Activated CD4-positive, alpha-beta T cell treated with anti-CD3 and anti-CD28 coated beads, Interleukin-2, amount 10 ng/mL, durations not matched to agents 7 days and 5 days (primary cell): ENCODE measurements at regions not wholly inside any gene's neighbourhood (a gene's known extent, or its start where the extent isn't known, plus 50 kb on each side); places are given as distances from the start of the nearest gene placed in this dataset.

Source experiments
- CTCF ChIA-PET: fragments of 350-600 bp; sonication (Branson Sonifier 250); formaldehyde crosslinking; loops from one replicate; lab custom pipeline; 2021; ENCODE audit warnings: antibody characterized with exemption; lab: Charles Lee
- POLR2A ChIA-PET: fragments of 350-600 bp; sonication (Branson Sonifier 250); formaldehyde crosslinking; loops from one replicate; lab custom pipeline; 2021; ENCODE audit warnings: antibody characterized with exemption; lab: Charles Lee
- DNase-seq: peaks from one replicate; pipeline ENCODE4 v3.0.0-alpha.2; 2020
- H3K27ac Mint-ChIP-seq: one replicate; pipeline ENCODE4 v1.8.0; 2021; ENCODE audit warnings: mild to moderate bottlenecking, moderate library complexity, mixed read lengths
- H3K27me3 Mint-ChIP-seq: one replicate; pipeline ENCODE4 v1.8.0; 2021; ENCODE audit warnings: mixed read lengths
- H3K36me3 Mint-ChIP-seq: one replicate; pipeline ENCODE4 v1.8.0; 2021; ENCODE audit warnings: low read depth, mixed read lengths
- H3K4me1 Mint-ChIP-seq: one replicate; pipeline ENCODE4 v1.8.0; 2021; ENCODE audit warnings: mixed read lengths
- H3K4me3 Mint-ChIP-seq: one replicate; pipeline ENCODE4 v1.8.0; 2021; ENCODE audit warnings: mild to moderate bottlenecking, moderate library complexity, mixed read lengths
- H3K9me3 Mint-ChIP-seq: one replicate; pipeline ENCODE4 v1.8.0; 2021; ENCODE audit warnings: mixed read lengths

GRCh38 chr4:81648576-81649275, 177.0 kb upstream of the RASGEF1B start:
- H3K36me3 Mint-ChIP-seq = no peaks in the 10 kb centered on the region
- peak overlapping the region; percentile 11 for H3K27ac Mint-ChIP-seq
- peaks cover 43% of the 10 kb centered on the region for H3K4me1 Mint-ChIP-seq
- peaks cover 6% of the 10 kb centered on the region for H3K9me3 Mint-ChIP-seq
- POLR2A ChIA-PET = interaction anchor here (1.4 kb wide), 1 partner anchor 76 kb away, joined by 3 read pairs; no protein-coding TSS in a partner anchor
- peak; percentile 67 for DNase-seq
- H3K4me3 Mint-ChIP-seq = peak overlapping the region; percentile 1
- CTCF ChIA-PET = interaction anchor here (1.1 kb wide), 1 partner anchor 14 kb away, joined by 3 read pairs; no protein-coding TSS in a partner anchor
- no peaks in the 10 kb centered on the region for H3K27me3 Mint-ChIP-seq

GRCh38 chr4:81647388-81647787, 175.7 kb upstream of the RASGEF1B start:
- CTCF ChIA-PET = no interaction called here
- H3K27me3 Mint-ChIP-seq = no peaks in the 10 kb centered on the region
- peaks cover 7% of the 10 kb centered on the region for H3K9me3 Mint-ChIP-seq
- no peak overlapping the region for H3K4me3 Mint-ChIP-seq
- no peak overlapping the region for H3K27ac Mint-ChIP-seq
- POLR2A ChIA-PET = no interaction called here
- peaks cover 43% of the 10 kb centered on the region for H3K4me1 Mint-ChIP-seq
- H3K36me3 Mint-ChIP-seq = no peaks in the 10 kb centered on the region
- no peak for DNase-seq

DNA sequence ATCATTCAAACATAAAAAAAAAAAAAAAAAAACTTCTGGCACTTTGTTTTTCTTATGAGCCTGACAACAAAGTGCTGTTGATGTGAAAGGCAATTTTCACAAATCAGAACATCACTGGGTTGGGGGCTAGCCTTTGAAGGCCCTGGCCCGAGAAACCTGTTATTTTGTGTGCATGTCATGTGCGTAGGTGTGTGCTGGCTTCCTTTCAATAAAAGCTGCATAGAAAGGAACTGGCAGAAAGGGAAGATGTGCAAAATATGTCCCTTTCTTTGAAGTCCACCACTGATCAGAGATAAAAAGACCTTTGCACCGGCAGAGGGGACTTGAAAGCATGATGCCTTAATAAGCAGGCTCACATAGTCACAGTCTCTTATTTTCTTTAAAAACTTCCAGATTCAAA, 170.8 kb upstream of the RASGEF1B start:
- no peak for DNase-seq
- H3K4me1 Mint-ChIP-seq = peaks cover 3% of the 10 kb centered on the region
- no peaks in the 10 kb centered on the region for H3K27me3 Mint-ChIP-seq
- ChIA-PET CTCF (no interaction called here), POLR2A (no interaction called here)
- no peaks in the 10 kb centered on the region for H3K36me3 Mint-ChIP-seq
- H3K27ac Mint-ChIP-seq = no peak overlapping the region
- no peak overlapping the region for H3K4me3 Mint-ChIP-seq
- H3K9me3 Mint-ChIP-seq = peaks cover 7% of the 10 kb centered on the region

DNA sequence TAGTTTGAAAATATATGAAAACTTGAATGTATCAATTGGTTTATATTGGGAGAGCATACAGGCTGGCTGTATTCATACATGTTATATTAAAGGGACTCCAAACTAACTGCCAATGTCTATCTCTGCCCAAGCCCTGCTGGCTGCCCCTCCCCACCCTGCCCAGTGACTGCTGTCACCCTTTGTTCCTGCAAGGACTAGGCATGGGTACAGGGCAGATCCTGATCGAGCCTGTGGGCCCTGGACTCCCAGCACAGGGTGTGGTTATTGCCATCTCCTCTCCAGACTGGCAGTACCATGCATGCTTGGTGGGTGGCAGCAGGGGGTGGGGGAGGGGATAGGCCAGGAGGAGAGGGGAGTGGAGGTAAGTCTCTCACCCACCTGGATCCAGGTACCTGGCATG, 167.5 kb upstream of the RASGEF1B start:
- Mint-ChIP-seq H3K27me3 (no peaks in the 10 kb centered on the region), H3K36me3 (no peaks in the 10 kb centered on the region), H3K4me1 (peaks cover 4% of the 10 kb centered on the region), H3K4me3 (no peak overlapping the region), H3K9me3 (peaks cover 2% of the 10 kb centered on the region), H3K27ac (no peak overlapping the region)
- no peak for DNase-seq
- ChIA-PET POLR2A (no interaction called here), CTCF (no interaction called here)

DNA sequence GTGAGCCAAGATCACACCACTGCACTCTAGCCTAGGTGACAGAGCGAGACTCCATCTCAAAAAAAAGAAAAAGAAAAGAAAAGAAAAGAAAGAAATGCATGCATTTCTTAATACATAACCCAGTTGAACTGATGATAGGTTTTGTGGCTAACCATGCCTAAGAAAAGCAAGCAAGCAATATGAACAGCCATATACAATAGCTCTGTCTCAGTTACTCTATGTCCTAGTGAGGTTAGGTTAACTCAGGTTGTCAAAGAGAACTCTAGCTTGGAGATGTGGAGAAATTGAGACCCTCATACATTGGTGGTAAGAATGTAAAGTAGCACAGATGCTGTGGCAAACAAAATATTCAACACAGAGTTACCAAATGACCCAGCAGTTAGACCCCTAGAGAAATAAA, 167.0 kb upstream of the RASGEF1B start:
- H3K27me3 Mint-ChIP-seq = no peaks in the 10 kb centered on the region
- ChIA-PET CTCF (no interaction called here), POLR2A (no interaction called here)

GRCh38 chr4:81635739-81636138, 164.0 kb upstream of the RASGEF1B start:
- Mint-ChIP-seq H3K27ac (no peak overlapping the region), H3K36me3 (no peaks in the 10 kb centered on the region), H3K4me1 (peaks cover 4% of the 10 kb centered on the region), H3K4me3 (no peak overlapping the region), H3K9me3 (no peaks in the 10 kb centered on the region), H3K27me3 (no peaks in the 10 kb centered on the region)
- no peak for DNase-seq
- POLR2A ChIA-PET = no interaction called here
- CTCF ChIA-PET = no interaction called here

More for the DNA sequence above, 167.0 kb upstream of the RASGEF1B start:
- DNase-seq = no peak
- H3K36me3 Mint-ChIP-seq = no peaks in the 10 kb centered on the region
- no peak overlapping the region for H3K4me3 Mint-ChIP-seq
- H3K27ac Mint-ChIP-seq = no peak overlapping the region
- peaks cover 4% of the 10 kb centered on the region for H3K4me1 Mint-ChIP-seq
- peaks cover under 1% of the 10 kb centered on the region for H3K9me3 Mint-ChIP-seq

- no peak overlapping the region for H3K27ac Mint-ChIP-seq
- H3K4me3 Mint-ChIP-seq = no peak overlapping the region
- CTCF ChIA-PET = no interaction called here
- DNase-seq = no peak
- no peaks in the 10 kb centered on the region for H3K27me3 Mint-ChIP-seq
- peaks cover 4% of the 10 kb centered on the region for H3K4me1 Mint-ChIP-seq
- H3K9me3 Mint-ChIP-seq = no peaks in the 10 kb centered on the region
- H3K36me3 Mint-ChIP-seq = no peaks in the 10 kb centered on the region
- POLR2A ChIA-PET = no interaction called here
Measured at GRCh38 chr4:81634766-81635549, 163.3 kb upstream of the RASGEF1B start.

GRCh38 chr4:81634165-81634564, 162.5 kb upstream of the RASGEF1B start:
- H3K4me3 Mint-ChIP-seq = no peak overlapping the region
- H3K9me3 Mint-ChIP-seq = no peaks in the 10 kb centered on the region
- CTCF ChIA-PET = interaction anchor here (0.6 to 1.4 kb wide), 4 partner anchors 16 to 163 kb away, joined by 3 read pairs; no protein-coding TSS in a partner anchor
- no peak overlapping the region for H3K27ac Mint-ChIP-seq
- no peaks in the 10 kb centered on the region for H3K27me3 Mint-ChIP-seq
- POLR2A ChIA-PET = no interaction called here
- DNase-seq = no peak
- no peaks in the 10 kb centered on the region for H3K36me3 Mint-ChIP-seq
- H3K4me1 Mint-ChIP-seq = peaks cover 4% of the 10 kb centered on the region

DNA sequence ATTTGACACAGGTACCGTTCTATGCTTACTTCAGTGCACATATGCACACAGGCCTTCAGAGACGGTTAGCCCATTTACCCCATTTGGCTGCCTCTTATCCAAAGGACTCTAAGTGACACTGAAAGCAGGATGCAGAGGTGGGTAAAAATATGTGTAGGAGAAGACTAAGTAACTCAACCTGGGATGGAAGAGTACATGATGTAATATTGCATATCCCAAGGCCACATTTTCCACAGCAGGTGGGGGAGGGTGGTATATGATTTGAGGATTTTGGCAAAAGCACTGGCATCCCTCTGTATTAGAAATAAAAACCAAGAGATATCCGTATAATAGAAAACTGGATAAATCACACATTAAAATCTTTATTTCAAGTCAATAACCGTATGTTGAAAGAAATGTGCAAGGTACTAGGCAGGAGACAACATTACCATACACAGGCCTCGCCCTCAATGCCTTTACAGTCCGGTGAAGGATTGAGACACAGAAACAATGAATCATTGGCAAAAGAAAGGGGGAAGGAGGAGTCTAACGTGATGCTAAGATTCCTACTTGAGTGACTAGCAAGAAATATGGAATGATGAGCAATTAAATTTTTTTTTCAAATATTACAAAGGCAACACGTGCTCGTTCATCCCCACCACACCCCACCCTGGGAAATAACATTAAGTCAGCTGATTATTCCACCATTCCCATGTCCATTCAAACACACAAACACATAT, 161.0 kb upstream of the RASGEF1B start:
- Mint-ChIP-seq H3K9me3 (no peaks in the 10 kb centered on the region), H3K4me1 (peaks cover 7% of the 10 kb centered on the region), H3K4me3 (no peak overlapping the region), H3K27ac (no peak overlapping the region), H3K27me3 (no peaks in the 10 kb centered on the region), H3K36me3 (no peaks in the 10 kb centered on the region)
- DNase-seq = no peak
- CTCF ChIA-PET = interaction anchor here (1.1 to 1.4 kb wide), 2 partner anchors 55 to 162 kb away, joined by 3 read pairs; no protein-coding TSS in a partner anchor
- POLR2A ChIA-PET = no interaction called here

DNA sequence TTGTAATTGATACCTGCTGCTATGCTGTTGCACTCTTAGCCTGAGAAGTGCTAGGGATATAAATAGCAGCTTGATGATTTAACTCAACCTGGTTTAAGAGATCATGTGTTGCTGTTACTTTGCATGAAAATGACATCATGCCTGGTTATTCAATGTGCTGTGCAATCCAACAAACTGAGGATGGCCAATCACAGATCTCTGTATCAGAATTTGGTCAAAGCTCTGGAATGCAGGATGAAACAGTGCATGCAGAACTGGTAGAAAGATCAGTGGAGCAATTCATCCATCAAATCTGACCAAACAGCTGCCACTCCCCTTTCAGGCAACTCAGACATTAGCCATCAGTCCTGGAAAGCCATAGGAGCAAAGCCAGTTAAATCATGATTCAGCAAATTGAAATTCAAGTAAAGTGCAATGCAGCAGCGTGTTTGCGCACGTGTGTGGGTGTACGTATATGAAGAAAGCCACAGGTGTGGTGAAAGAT, 160.3 kb upstream of the RASGEF1B start:
- Mint-ChIP-seq H3K36me3 (no peaks in the 10 kb centered on the region), H3K4me1 (peaks cover 7% of the 10 kb centered on the region), H3K4me3 (no peak overlapping the region), H3K27me3 (no peaks in the 10 kb centered on the region), H3K27ac (no peak overlapping the region), H3K9me3 (no peaks in the 10 kb centered on the region)
- ChIA-PET CTCF (no interaction called here), POLR2A (no interaction called here)
- DNase-seq = no peak

- Mint-ChIP-seq H3K9me3 (no peaks in the 10 kb centered on the region), H3K27me3 (no peaks in the 10 kb centered on the region), H3K36me3 (no peaks in the 10 kb centered on the region), H3K27ac (no peak overlapping the region), H3K4me1 (peaks cover 2% of the 10 kb centered on the region), H3K4me3 (no peak overlapping the region)
- CTCF ChIA-PET = no interaction called here
- no peak for DNase-seq
- POLR2A ChIA-PET = no interaction called here
Measured at GRCh38 chr4:81629366-81629765, 157.7 kb upstream of the RASGEF1B start.

DNA sequence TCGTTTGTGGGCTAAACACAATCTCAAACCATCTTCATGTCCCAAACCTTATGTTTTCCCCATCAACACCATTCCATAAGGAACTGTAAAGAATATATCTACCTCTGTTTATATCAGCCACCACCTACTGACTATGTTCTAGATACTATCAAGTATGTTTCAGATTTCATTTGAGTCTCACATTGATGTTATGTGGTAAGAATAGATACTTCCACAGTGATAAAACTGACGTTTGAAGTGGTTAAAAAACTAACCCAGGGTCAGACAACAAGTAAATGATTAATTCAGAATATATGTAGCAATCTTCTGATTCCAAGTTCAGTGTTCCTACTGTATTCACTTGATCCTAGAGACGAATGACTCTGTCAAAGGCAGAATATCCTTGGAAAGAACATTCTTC, 156.8 kb upstream of the RASGEF1B start:
- peaks cover 2% of the 10 kb centered on the region for H3K4me1 Mint-ChIP-seq
- CTCF ChIA-PET = no interaction called here
- no peaks in the 10 kb centered on the region for H3K36me3 Mint-ChIP-seq
- H3K27ac Mint-ChIP-seq = no peak overlapping the region
- no peaks in the 10 kb centered on the region for H3K27me3 Mint-ChIP-seq
- POLR2A ChIA-PET = no interaction called here
- no peaks in the 10 kb centered on the region for H3K9me3 Mint-ChIP-seq
- no peak for DNase-seq
- H3K4me3 Mint-ChIP-seq = no peak overlapping the region

DNA sequence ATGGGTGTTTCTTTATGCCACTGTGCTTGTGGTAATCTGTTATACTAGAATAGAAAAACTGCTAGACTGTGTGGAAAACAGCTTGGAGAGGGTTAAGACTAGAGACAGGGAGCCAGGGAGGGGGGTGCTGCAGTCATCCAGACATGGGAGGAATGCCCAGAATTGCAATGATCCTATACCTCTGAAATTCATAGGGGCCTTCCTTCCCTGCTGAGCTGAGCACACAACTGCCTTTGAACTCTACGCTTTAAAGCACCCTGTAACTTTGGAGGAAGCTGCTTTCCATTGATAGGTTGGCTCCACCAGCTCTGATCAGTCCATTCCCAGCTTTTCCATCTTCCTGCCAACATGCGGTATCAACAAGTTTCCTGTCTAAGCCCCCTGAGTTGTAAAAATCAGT, 155.9 kb upstream of the RASGEF1B start:
- H3K9me3 Mint-ChIP-seq = no peaks in the 10 kb centered on the region
- H3K4me3 Mint-ChIP-seq = no peak overlapping the region
- POLR2A ChIA-PET = no interaction called here
- H3K4me1 Mint-ChIP-seq = peaks cover 2% of the 10 kb centered on the region
- H3K27ac Mint-ChIP-seq = no peak overlapping the region
- no peaks in the 10 kb centered on the region for H3K36me3 Mint-ChIP-seq
- H3K27me3 Mint-ChIP-seq = no peaks in the 10 kb centered on the region
- DNase-seq = no peak
- CTCF ChIA-PET = no interaction called here
